Mammary epithelial cell (primary cell): ENCODE measurements at regions not wholly inside any gene's neighbourhood (a gene's known extent, or its start where the extent isn't known, plus 50 kb on each side); places are given as distances from the start of the nearest gene placed in this dataset.

Experiments used
- CTCF ChIP-seq, 2 donors: IDR thresholded peaks in 1 of 2; conservative IDR thresholded peaks in 1 of 2; 2 replicates each; pipeline ENCODE4 v1.5.1; 2011 to 2012; ENCODE audit warnings: inconsistent platforms in 2 of 2, low read length in 2 of 2, mild to moderate bottlenecking in 2 of 2, control low read depth in 1 of 2, low read depth in 1 of 2; ENCODE audit not compliant: insufficient read depth in 1 of 2; ENCODE audit errors: extremely low read depth in 1 of 2
- EZH2 ChIP-seq: IDR thresholded peaks from 2 replicates; pipeline ENCODE4 v1.6.1; 2012; ENCODE audit warnings: low read length, inconsistent platforms, borderline replicate concordance

DNA sequence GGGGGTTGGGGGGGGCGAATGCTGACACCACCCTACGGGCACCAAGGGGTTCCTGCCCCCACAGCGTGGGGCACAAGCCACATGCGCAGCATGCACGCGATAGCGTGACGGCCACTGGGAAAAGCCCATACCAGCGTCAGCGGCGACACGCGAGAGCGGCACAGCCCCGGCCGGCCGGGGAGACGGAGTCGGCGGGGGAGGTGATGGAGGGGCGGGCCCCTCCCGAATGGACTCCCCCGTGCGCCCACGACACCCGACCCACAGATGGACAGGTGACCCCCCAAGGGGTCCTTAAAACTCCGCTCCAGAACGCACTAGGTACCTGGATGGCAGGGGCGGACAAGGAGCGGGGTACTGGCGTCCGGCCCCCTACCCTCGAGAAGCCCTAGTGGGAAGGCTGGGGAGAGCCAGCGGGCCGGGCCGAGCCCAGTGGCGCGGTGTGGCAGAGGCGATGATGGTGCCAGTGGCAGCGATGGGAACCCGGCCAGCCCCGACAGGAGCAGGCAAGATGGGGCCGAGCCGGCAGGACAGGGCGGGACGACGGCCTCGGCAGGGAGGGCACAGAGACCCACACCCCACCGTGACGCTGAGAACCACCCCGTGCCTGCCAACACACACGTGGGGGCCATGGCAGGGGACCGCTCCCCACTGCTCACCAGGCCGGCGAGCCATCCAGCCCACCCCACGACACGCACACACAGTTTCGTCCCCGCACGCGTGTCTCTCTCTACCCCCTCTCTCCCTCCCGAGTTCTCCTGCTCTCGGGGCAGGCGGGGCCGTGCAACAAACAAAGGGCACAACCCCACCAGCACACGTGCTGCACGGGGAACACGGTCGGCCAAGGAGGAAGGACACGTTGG, 1959.8 kb upstream of the DEFB115 start:
- TF ChIP-seq CTCF (conservative IDR thresholded peaks at IDR 0.05 in 1 of 2, IDR thresholded peaks at IDR 0.05 in 1 of 2; ENCODE audit: extremely low read depth in 1 of 2, insufficient read depth in 1 of 2, low read depth in 1 of 2, low read length in 2 of 2), result no peak
- no peak for TF ChIP-seq EZH2
